ENCODE measurements at regions not wholly inside any gene's neighbourhood (a gene's known extent, or its start where the extent isn't known, plus 50 kb on each side); places are given as distances from the start of the nearest gene placed in this dataset.

GRCh38 chr7:145020454-145020853 lies 184.6 kb upstream of the TPK1 start:
- H3K36me3 ChIP-seq: no peaks in the 10 kb centered on the region
- no peak for DNase-seq
- no peaks in the 10 kb centered on the region for H3K27me3 ChIP-seq
- TF ChIP-seq CTCF (IDR thresholded peaks at IDR 0.05) (no peak), EP300 (IDR thresholded peaks at IDR 0.05) (no peak), POLR2A (IDR thresholded peaks at IDR 0.05) (no peak)
- no peaks in the 10 kb centered on the region for H3K4me1 ChIP-seq (ENCODE audit: insufficient read depth)
- H3K27ac ChIP-seq: no peak overlapping the region
- no peak overlapping the region for H3K4me3 ChIP-seq
- H3K9me3 ChIP-seq: no peaks in the 10 kb centered on the region
- WGBS, 3 donors: 81 to 90% (median 83%) methylated on average over 3 of the region's 3 CpGs
- intact Hi-C loops (cut with DNase I): no loop called here

- 14 to 35% (median 22%) methylated on average over 3 of the region's 3 CpGs for WGBS, 3 donors
- intact Hi-C loops (cut with DNase I): no loop called here
- no peaks in the 10 kb centered on the region for H3K9me3 ChIP-seq
Measured at GRCh38 chr7:145016068-145016467, 180.2 kb upstream of the TPK1 start.

GRCh38 chr7:145009876-145010275 lies 174.0 kb upstream of the TPK1 start:
- intact Hi-C loops (cut with DNase I): no loop called here
- H3K4me3 ChIP-seq: no peak overlapping the region
- no peaks in the 10 kb centered on the region for H3K9me3 ChIP-seq
- TF ChIP-seq EP300 (IDR thresholded peaks at IDR 0.05): no peak
- TF ChIP-seq POLR2A (IDR thresholded peaks at IDR 0.05): no peak
- TF ChIP-seq CTCF (IDR thresholded peaks at IDR 0.05): no peak
- no peak overlapping the region for H3K27ac ChIP-seq
- no peaks in the 10 kb centered on the region for H3K36me3 ChIP-seq
- 91 to 96% (median 92%) methylated on average over 3 of the region's 3 CpGs for WGBS, 3 donors
- no peak for DNase-seq
- H3K27me3 ChIP-seq: no peaks in the 10 kb centered on the region
- H3K4me1 ChIP-seq (ENCODE audit: insufficient read depth): no peaks in the 10 kb centered on the region

More at GRCh38 chr7:145016068-145016467, 180.2 kb upstream of the TPK1 start:
- Histone ChIP-seq H3K36me3 (no peaks in the 10 kb centered on the region), H3K27ac (no peak overlapping the region), H3K4me1 (ENCODE audit: insufficient read depth) (no peaks in the 10 kb centered on the region), H3K4me3 (no peak overlapping the region), H3K27me3 (no peaks in the 10 kb centered on the region)
- TF ChIP-seq POLR2A (IDR thresholded peaks at IDR 0.05) (no peak), EP300 (IDR thresholded peaks at IDR 0.05) (no peak), CTCF (IDR thresholded peaks at IDR 0.05) (no peak)
- no peak for DNase-seq

- Histone ChIP-seq H3K4me3 (no peak overlapping the region), H3K27ac (no peak overlapping the region), H3K27me3 (no peaks in the 10 kb centered on the region), H3K4me1 (ENCODE audit: insufficient read depth) (no peaks in the 10 kb centered on the region), H3K9me3 (no peaks in the 10 kb centered on the region), H3K36me3 (no peaks in the 10 kb centered on the region)
- no peak for TF ChIP-seq EP300 (IDR thresholded peaks at IDR 0.05)
- no peak for TF ChIP-seq CTCF (IDR thresholded peaks at IDR 0.05)
- no peak for TF ChIP-seq POLR2A (IDR thresholded peaks at IDR 0.05)
- intact Hi-C loops (cut with DNase I): no loop called here
- WGBS, 3 donors: 82 to 93% (median 88%) methylated on average over 2 of the region's 2 CpGs
- no peak for DNase-seq
Measured at GRCh38 chr7:145005601-145006000, 169.7 kb upstream of the TPK1 start.

GRCh38 chr7:144997512-144997911 lies 161.7 kb upstream of the TPK1 start:
- no peak for TF ChIP-seq POLR2A (IDR thresholded peaks at IDR 0.05)
- TF ChIP-seq EP300 (IDR thresholded peaks at IDR 0.05): no peak
- no peak for TF ChIP-seq CTCF (IDR thresholded peaks at IDR 0.05)
- H3K27ac ChIP-seq: no peak overlapping the region
- intact Hi-C loops (cut with DNase I): no loop called here
- no peak overlapping the region for H3K4me3 ChIP-seq
- no peak for DNase-seq
- H3K4me1 ChIP-seq (ENCODE audit: insufficient read depth): no peaks in the 10 kb centered on the region
- H3K27me3 ChIP-seq: no peaks in the 10 kb centered on the region
- H3K9me3 ChIP-seq: no peaks in the 10 kb centered on the region
- no peaks in the 10 kb centered on the region for H3K36me3 ChIP-seq
